ENCODE measurements at regions not wholly inside any gene's neighbourhood (a gene's known extent, or its start where the extent isn't known, plus 50 kb on each side); places are given as distances from the start of the nearest gene placed in this dataset.

- no peak for TF ChIP-seq CTCF (IDR thresholded peaks at IDR 0.05)
- Histone ChIP-seq H3K36me3 (ENCODE audit: low read depth) (no peaks in the 10 kb centered on the region), H3K4me1 (ENCODE audit: low read depth) (no peaks in the 10 kb centered on the region), H3K9me3 (peaks cover 8% of the 10 kb centered on the region), H3K4me3 (no peak overlapping the region)
- DNase-seq (no peak), ATAC-seq (no peak)
- intact Hi-C loops (cut with DNase I, micrococcal nuclease), result no loop called here
Measured at GRCh38 chr15:87661454-87662355, 594.8 kb downstream of the NTRK3 start.

- DNase-seq, result no peak
- H3K4me3 ChIP-seq, result no peak overlapping the region
- H3K9me3 ChIP-seq, result peaks cover 6% of the 10 kb centered on the region
- no peaks in the 10 kb centered on the region for H3K36me3 ChIP-seq (ENCODE audit: low read depth)
- no peak for ATAC-seq
- intact Hi-C loops (cut with DNase I, micrococcal nuclease), result no loop called here
- no peaks in the 10 kb centered on the region for H3K4me1 ChIP-seq (ENCODE audit: low read depth)
- no peak for TF ChIP-seq CTCF (IDR thresholded peaks at IDR 0.05)
Measured at GRCh38 chr15:87660251-87661129, 596.0 kb downstream of the NTRK3 start.

- ATAC-seq (no peak), DNase-seq (no peak)
- intact Hi-C loops (cut with DNase I, micrococcal nuclease), result no loop called here
Measured at GRCh38 chr15:87656372-87656771, 600.2 kb downstream of the NTRK3 start.

GRCh38 chr15:87653646-87654045 is 602.9 kb downstream of the NTRK3 start:
- intact Hi-C loops (cut with DNase I, micrococcal nuclease), result no loop called here
- no peak overlapping the region for H3K4me3 ChIP-seq
- no peak for ATAC-seq
- DNase-seq, result no peak
- TF ChIP-seq CTCF (IDR thresholded peaks at IDR 0.05), result no peak
- H3K4me1 ChIP-seq (ENCODE audit: low read depth), result no peaks in the 10 kb centered on the region
- H3K36me3 ChIP-seq (ENCODE audit: low read depth), result no peaks in the 10 kb centered on the region
- no peaks in the 10 kb centered on the region for H3K9me3 ChIP-seq

More at GRCh38 chr15:87656372-87656771, 600.2 kb downstream of the NTRK3 start:
- TF ChIP-seq CTCF (IDR thresholded peaks at IDR 0.05), result no peak
- Histone ChIP-seq H3K9me3 (no peaks in the 10 kb centered on the region), H3K36me3 (ENCODE audit: low read depth) (no peaks in the 10 kb centered on the region), H3K4me1 (ENCODE audit: low read depth) (no peaks in the 10 kb centered on the region), H3K4me3 (no peak overlapping the region)

GRCh38 chr15:87649175-87649574 is 607.4 kb downstream of the NTRK3 start:
- DNase-seq (no peak), ATAC-seq (no peak)
- Histone ChIP-seq H3K4me3 (no peak overlapping the region), H3K9me3 (no peaks in the 10 kb centered on the region), H3K36me3 (ENCODE audit: low read depth) (no peaks in the 10 kb centered on the region), H3K4me1 (ENCODE audit: low read depth) (no peaks in the 10 kb centered on the region)
- intact Hi-C loops (cut with DNase I, micrococcal nuclease), result no loop called here
- TF ChIP-seq CTCF (IDR thresholded peaks at IDR 0.05), result no peak

Measured in mucosa of descending colon (tissue), 3 donors.